SU-DHL-6 (cell line): ENCODE measurements at regions not wholly inside any gene's neighbourhood (a gene's known extent, or its start where the extent isn't known, plus 50 kb on each side); places are given as distances from the start of the nearest gene placed in this dataset.

Source experiments
- EZH2phosphoT487 ChIP-seq: fragments of 200-600 bp; sonication (generic), shearing (Covaris generic); conservative IDR thresholded peaks from 2 replicates; pipeline ENCODE4 v1.6.1; 2018; ENCODE audit warnings: mild to moderate bottlenecking, antibody characterized with exemption, low read length, moderate library complexity, mixed read lengths
- TF ChIP-seq, protein P1 (sequence below): fragments of 200-600 bp; sonication (generic); IDR thresholded peaks from one replicate; pipeline ENCODE4 v1.5.1; 2017; ENCODE audit warnings: antibody characterized with exemption, mild to moderate bottlenecking, low read length, moderate library complexity; ENCODE audit not compliant: insufficient read depth, poor library complexity, severe bottlenecking

- TF ChIP-seq, protein P1, sequence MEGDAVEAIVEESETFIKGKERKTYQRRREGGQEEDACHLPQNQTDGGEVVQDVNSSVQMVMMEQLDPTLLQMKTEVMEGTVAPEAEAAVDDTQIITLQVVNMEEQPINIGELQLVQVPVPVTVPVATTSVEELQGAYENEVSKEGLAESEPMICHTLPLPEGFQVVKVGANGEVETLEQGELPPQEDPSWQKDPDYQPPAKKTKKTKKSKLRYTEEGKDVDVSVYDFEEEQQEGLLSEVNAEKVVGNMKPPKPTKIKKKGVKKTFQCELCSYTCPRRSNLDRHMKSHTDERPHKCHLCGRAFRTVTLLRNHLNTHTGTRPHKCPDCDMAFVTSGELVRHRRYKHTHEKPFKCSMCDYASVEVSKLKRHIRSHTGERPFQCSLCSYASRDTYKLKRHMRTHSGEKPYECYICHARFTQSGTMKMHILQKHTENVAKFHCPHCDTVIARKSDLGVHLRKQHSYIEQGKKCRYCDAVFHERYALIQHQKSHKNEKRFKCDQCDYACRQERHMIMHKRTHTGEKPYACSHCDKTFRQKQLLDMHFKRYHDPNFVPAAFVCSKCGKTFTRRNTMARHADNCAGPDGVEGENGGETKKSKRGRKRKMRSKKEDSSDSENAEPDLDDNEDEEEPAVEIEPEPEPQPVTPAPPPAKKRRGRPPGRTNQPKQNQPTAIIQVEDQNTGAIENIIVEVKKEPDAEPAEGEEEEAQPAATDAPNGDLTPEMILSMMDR: no peak
- no peak for TF ChIP-seq EZH2phosphoT487
Observed at GRCh38 chr10:57621466-57621865, 646.2 kb downstream of the IPMK start.
